ENCODE measurements at regions not wholly inside any gene's neighbourhood (a gene's known extent, or its start where the extent isn't known, plus 50 kb on each side); places are given as distances from the start of the nearest gene placed in this dataset.

DNA sequence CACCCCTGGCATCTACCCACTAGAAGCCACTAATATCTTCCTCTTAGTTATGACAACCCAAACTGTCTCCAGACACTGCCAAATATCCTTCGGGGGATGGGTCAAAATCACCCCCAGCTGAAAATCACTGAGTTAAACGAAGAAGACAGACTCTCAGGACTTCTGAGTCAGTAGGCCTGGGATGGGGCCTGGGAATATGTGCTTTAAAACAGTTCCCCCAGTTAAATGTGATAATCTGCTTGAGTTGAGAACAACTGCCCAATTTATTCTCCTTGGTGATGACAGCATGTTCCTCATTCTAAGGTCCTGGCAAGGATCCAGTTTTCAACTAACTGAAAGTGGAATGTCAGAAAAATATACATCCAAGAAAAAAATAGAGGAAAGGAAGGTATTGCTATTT is 52.4 kb downstream of the CBLL2 start:
- H3K4me3 ChIP-seq (ENCODE audit: low read depth, low read length) = no peak overlapping the region
- TF ChIP-seq, protein P1, sequence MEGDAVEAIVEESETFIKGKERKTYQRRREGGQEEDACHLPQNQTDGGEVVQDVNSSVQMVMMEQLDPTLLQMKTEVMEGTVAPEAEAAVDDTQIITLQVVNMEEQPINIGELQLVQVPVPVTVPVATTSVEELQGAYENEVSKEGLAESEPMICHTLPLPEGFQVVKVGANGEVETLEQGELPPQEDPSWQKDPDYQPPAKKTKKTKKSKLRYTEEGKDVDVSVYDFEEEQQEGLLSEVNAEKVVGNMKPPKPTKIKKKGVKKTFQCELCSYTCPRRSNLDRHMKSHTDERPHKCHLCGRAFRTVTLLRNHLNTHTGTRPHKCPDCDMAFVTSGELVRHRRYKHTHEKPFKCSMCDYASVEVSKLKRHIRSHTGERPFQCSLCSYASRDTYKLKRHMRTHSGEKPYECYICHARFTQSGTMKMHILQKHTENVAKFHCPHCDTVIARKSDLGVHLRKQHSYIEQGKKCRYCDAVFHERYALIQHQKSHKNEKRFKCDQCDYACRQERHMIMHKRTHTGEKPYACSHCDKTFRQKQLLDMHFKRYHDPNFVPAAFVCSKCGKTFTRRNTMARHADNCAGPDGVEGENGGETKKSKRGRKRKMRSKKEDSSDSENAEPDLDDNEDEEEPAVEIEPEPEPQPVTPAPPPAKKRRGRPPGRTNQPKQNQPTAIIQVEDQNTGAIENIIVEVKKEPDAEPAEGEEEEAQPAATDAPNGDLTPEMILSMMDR (IDR thresholded peaks at IDR 0.05; ENCODE audit: control insufficient read depth, extremely low read depth, insufficient read depth) = no peak
- DNase-seq (ENCODE audit: low read depth) = no peak

DNA sequence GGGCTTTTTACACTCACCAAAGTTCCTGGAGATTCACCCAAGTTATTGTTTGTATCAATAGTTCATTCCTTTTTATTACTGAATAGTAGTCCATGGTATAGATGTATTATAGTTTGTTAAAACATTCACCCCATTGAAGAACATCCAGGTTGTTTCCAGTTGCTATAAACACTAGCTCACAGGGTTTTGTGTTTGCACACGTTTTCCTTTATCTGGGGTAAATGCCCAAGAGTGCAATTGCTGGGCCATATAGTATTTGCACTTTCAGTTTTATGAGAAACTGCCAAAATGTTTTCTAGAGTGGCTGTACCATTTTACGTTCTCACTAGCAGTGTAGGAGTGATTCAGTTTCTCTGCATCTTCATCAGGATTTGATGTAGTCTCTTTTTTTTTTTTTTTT is 57.1 kb downstream of the CBLL2 start:
- no peak for DNase-seq (ENCODE audit: low read depth)
- H3K4me3 ChIP-seq (ENCODE audit: low read depth, low read length) = no peak overlapping the region
- TF ChIP-seq, protein P1 (IDR thresholded peaks at IDR 0.05; ENCODE audit: control insufficient read depth, extremely low read depth, insufficient read depth) = no peak

DNA sequence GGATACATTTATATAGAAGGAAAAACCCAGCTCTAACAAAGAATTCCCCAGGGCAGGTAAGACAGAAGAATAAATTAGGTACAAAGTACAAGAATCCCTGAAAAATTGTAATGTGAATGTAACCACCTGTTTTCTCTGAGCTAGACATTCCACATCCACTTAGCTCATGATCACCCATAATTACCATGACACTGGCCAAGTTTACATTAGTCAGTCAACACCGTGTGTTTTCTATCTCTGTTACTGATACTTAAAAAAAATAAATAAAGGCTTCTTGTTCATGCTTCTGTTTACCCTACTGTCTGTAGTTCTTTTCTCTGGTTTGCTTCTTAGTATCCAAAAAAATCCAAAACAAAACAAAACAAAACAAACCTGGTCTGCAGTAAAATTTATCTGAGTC is 66.0 kb downstream of the CBLL2 start:
- no peak overlapping the region for H3K4me3 ChIP-seq (ENCODE audit: low read depth, low read length)
- DNase-seq (ENCODE audit: low read depth) = no peak
- TF ChIP-seq, protein P1 (IDR thresholded peaks at IDR 0.05; ENCODE audit: control insufficient read depth, extremely low read depth, insufficient read depth) = no peak

GRCh38 chrX:22339459-22339858 is 66.7 kb downstream of the CBLL2 start:
- no peak for DNase-seq (ENCODE audit: low read depth)

DNA sequence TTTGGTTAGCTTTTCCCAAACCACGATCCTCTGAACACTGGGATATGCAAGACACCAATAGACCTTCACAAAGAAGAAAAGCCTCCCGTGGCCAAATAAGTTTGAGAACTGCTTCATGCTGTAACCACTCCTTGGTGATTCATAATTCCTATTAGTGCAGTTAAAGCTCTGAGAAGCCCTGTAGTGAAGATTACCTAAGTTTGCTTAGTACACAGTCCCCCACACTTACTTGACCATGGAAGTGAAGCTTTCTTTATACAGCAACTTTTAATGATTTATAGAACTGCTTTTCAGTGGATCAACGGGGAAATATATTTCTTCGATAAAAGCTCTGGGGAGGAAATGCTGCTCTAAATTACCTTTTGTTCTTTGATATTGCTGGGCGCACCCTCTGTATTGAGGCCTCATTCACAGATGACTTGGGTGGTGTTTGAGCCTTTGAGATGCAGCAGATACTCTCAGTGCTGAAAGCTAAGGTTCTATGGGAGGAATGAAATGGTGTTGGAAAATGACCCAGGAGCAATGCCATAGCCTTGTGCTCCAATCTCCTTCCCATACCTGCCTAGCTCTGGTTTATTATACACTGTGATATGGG is 67.4 kb downstream of the CBLL2 start:
- TF ChIP-seq, protein P1 (IDR thresholded peaks at IDR 0.05; ENCODE audit: control insufficient read depth, extremely low read depth, insufficient read depth) = no peak
- DNase-seq (ENCODE audit: low read depth) = no peak
- no peak overlapping the region for H3K4me3 ChIP-seq (ENCODE audit: low read depth, low read length)

More at GRCh38 chrX:22339459-22339858, 66.7 kb downstream of the CBLL2 start:
- TF ChIP-seq, protein P1 (IDR thresholded peaks at IDR 0.05; ENCODE audit: control insufficient read depth, extremely low read depth, insufficient read depth) = no peak
- no peak overlapping the region for H3K4me3 ChIP-seq (ENCODE audit: low read depth, low read length)

DNA sequence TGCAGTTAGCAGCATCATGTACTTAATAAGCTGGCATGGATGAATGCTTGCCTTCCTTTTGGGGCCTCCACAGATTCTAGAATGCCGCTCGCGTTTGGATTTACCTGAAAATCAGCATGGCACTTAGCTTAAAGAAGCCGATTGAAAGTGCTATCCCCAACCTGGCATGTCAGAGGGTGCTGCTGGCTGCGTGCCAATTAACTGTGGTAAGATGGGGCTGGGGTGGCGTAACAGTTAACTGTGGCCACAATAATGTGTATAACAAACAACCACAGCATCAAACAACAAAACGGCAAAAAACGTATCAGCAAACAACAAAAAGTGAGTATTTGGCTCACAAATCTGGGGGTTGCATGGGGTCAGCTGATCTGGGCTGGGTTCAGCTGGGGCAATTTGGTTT is 70.5 kb downstream of the CBLL2 start:
- TF ChIP-seq, protein P1 (IDR thresholded peaks at IDR 0.05; ENCODE audit: control insufficient read depth, extremely low read depth, insufficient read depth) = no peak
- DNase-seq (ENCODE audit: low read depth) = no peak
- no peak overlapping the region for H3K4me3 ChIP-seq (ENCODE audit: low read depth, low read length)

GRCh38 chrX:22345884-22346283 is 73.2 kb downstream of the CBLL2 start:
- TF ChIP-seq, protein P1 (IDR thresholded peaks at IDR 0.05; ENCODE audit: control insufficient read depth, extremely low read depth, insufficient read depth) = no peak
- H3K4me3 ChIP-seq (ENCODE audit: low read depth, low read length) = no peak overlapping the region
- no peak for DNase-seq (ENCODE audit: low read depth)

Data from LNCaP clone FGC (cell line).